ENCODE measurements at regions not wholly inside any gene's neighbourhood (a gene's known extent, or its start where the extent isn't known, plus 50 kb on each side); places are given as distances from the start of the nearest gene placed in this dataset.

GRCh38 chr16:65386672-65387071 is 264.8 kb upstream of the CDH11 start:
- intact Hi-C loops (cut with DNase I), result no loop called here
- 30 to 35% methylated on average over 2 of the region's 2 CpGs for WGBS, 2 donors
- Histone ChIP-seq H3K27me3 (no peaks in the 10 kb centered on the region), H3K4me3 (no peak overlapping the region), H3K36me3 (replicated peaks in 1 of 2; ENCODE audit: insufficient read depth in 1 of 2, low read depth in 2 of 2) (no peaks in the 10 kb centered on the region), H3K27ac (no peak overlapping the region), H3K9me3 (no peaks in the 10 kb centered on the region), H3K4me1 (no peaks in the 10 kb centered on the region)
- DNase-seq (no peak), ATAC-seq (no peak)
- TF ChIP-seq POLR2A (IDR thresholded peaks at IDR 0.05), result no peak
- TF ChIP-seq CTCF (IDR thresholded peaks at IDR 0.05), result no peak

- H3K4me3 ChIP-seq, result no peak overlapping the region
- DNase-seq, result no peak
- H3K36me3 ChIP-seq (replicated peaks in 1 of 2; ENCODE audit: insufficient read depth in 1 of 2, low read depth in 2 of 2), result no peaks in the 10 kb centered on the region
- intact Hi-C loops (cut with DNase I), result no loop called here
- TF ChIP-seq POLR2A (IDR thresholded peaks at IDR 0.05), result no peak
- TF ChIP-seq CTCF (IDR thresholded peaks at IDR 0.05), result no peak
- no peaks in the 10 kb centered on the region for H3K4me1 ChIP-seq
- WGBS, 2 donors, result 10 to 23% methylated on average over 1 of the region's 1 CpG
- ATAC-seq, result no peak
- no peaks in the 10 kb centered on the region for H3K9me3 ChIP-seq
- no peak overlapping the region for H3K27ac ChIP-seq
- H3K27me3 ChIP-seq, result no peaks in the 10 kb centered on the region
Measured at GRCh38 chr16:65384441-65384840, 262.6 kb upstream of the CDH11 start.

DNA sequence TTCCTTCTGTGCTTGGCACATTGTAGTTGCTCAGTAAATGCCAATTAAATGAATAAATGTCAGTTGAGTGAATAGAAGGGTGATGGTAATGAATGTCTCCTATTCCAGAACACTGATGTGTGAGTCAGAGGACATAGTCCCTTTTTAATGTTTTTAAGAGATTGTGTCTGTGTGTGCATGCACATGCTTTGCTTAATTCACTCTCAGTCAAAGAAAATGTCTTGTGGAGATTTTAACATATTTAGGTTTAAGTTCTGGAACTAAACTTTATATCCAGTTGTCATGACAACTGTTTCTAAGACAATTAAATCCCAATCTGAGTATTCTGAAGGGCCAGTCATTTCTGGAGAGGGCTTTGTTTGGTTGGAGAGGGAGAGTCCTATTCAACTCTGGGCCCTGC is 255.3 kb upstream of the CDH11 start:
- no peaks in the 10 kb centered on the region for H3K36me3 ChIP-seq (replicated peaks in 1 of 2; ENCODE audit: insufficient read depth in 1 of 2, low read depth in 2 of 2)
- intact Hi-C loops (cut with DNase I), result no loop called here
- DNase-seq, result no peak
- no peaks in the 10 kb centered on the region for H3K9me3 ChIP-seq
- ATAC-seq, result no peak
- H3K27me3 ChIP-seq, result no peaks in the 10 kb centered on the region
- no peak overlapping the region for H3K4me3 ChIP-seq
- H3K27ac ChIP-seq, result no peak overlapping the region
- no peak for TF ChIP-seq POLR2A (IDR thresholded peaks at IDR 0.05)
- TF ChIP-seq CTCF (IDR thresholded peaks at IDR 0.05), result no peak
- H3K4me1 ChIP-seq, result no peaks in the 10 kb centered on the region

DNA sequence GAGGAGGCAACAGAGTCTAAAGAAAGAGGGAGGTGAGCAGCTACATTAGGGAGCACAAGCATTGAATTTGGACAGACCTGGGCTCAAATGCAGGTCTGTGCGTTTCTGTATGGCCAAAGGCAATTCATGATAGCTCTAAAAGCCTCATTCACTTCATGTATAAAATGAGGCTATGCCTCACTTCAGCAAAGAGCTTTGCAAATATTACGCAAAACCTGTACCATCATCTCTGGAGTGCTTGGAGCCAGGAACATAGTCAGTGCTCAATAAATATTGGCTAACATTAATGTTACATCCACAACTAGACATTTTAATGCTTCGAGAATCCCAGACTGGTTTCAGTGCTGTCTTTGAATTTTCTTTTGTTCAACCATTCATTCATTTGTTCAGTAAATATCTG is 254.7 kb upstream of the CDH11 start:
- no peaks in the 10 kb centered on the region for H3K27me3 ChIP-seq
- no peak for TF ChIP-seq POLR2A (IDR thresholded peaks at IDR 0.05)
- TF ChIP-seq CTCF (IDR thresholded peaks at IDR 0.05), result no peak
- ATAC-seq (no peak), DNase-seq (no peak)
- 57 to 71% methylated on average over 3 of the region's 3 CpGs for WGBS, 2 donors
- intact Hi-C loops (cut with DNase I), result no loop called here
- no peaks in the 10 kb centered on the region for H3K36me3 ChIP-seq (replicated peaks in 1 of 2; ENCODE audit: insufficient read depth in 1 of 2, low read depth in 2 of 2)
- H3K27ac ChIP-seq, result no peak overlapping the region
- no peaks in the 10 kb centered on the region for H3K4me1 ChIP-seq
- H3K9me3 ChIP-seq, result no peaks in the 10 kb centered on the region
- H3K4me3 ChIP-seq, result no peak overlapping the region

DNA sequence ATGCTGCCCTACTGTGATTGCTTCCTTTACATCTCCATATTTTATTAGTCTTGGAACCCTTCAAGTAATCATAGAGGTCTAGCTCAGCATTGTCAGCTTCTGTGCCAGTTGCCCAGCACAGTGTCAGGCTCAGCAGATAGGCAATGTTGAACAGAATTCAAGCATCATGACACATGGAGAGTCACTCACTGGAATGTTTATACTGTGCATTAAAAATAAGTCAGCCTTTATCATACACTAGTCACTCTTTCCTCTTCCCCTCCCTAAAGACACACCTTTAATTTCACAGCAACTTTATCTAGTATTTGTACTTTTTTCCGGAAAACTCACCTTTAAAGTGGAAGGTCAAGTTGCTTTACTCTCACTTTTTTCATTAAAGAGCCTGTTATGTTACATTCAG is 253.8 kb upstream of the CDH11 start:
- Histone ChIP-seq H3K27ac (no peak overlapping the region), H3K4me1 (no peaks in the 10 kb centered on the region), H3K9me3 (no peaks in the 10 kb centered on the region), H3K36me3 (replicated peaks in 1 of 2; ENCODE audit: insufficient read depth in 1 of 2, low read depth in 2 of 2) (no peaks in the 10 kb centered on the region), H3K4me3 (no peak overlapping the region), H3K27me3 (no peaks in the 10 kb centered on the region)
- TF ChIP-seq CTCF (IDR thresholded peaks at IDR 0.05) (no peak), POLR2A (IDR thresholded peaks at IDR 0.05) (no peak)
- 21 to 24% methylated on average over 1 of the region's 1 CpG for WGBS, 2 donors
- no peak for DNase-seq
- intact Hi-C loops (cut with DNase I), result no loop called here
- no peak for ATAC-seq
